GM23248 (cell line): ENCODE measurements at regions not wholly inside any gene's neighbourhood (a gene's known extent, or its start where the extent isn't known, plus 50 kb on each side); places are given as distances from the start of the nearest gene placed in this dataset.

ENCODE experiments used
- EZH2 ChIP-seq: fragments of 200-600 bp; sonication (generic); IDR thresholded peaks from 2 replicates; pipeline ENCODE4 v1.6.1; 2018; ENCODE audit warnings: antibody characterized with exemption, mild to moderate bottlenecking; ENCODE audit not compliant: insufficient read depth, poor library complexity, severe bottlenecking
- EZH2phosphoT487 ChIP-seq: fragments of 200-600 bp; sonication (generic); IDR thresholded peaks from 2 replicates; pipeline ENCODE4 v1.6.1; 2018; ENCODE audit warnings: antibody characterized with exemption, moderate library complexity, mild to moderate bottlenecking, low read depth; ENCODE audit not compliant: insufficient read depth

DNA sequence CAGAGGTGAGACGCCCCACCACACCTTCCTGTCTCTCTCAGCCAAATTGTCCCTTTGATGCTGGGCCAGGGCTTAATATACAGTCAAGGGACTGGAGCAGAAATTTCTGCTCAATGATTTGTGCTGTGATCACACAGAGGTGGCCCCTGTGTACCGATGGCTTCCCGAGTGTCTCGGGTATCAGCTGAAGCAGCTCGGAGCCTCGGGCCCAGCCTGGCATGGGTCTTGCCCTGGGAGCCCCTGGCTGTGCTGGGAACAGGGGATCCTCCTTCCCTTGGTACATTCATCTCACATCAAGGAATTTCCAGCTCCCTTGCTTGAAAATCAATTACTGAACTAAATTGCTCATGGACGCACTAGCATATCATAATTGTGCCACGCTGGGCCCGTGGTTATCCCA lies 148.8 kb upstream of the C1orf174 start:
- TF ChIP-seq EZH2phosphoT487 (no peak), EZH2 (no peak)
